ENCODE measurements at regions not wholly inside any gene's neighbourhood (a gene's known extent, or its start where the extent isn't known, plus 50 kb on each side); places are given as distances from the start of the nearest gene placed in this dataset.

GRCh38 chr7:128174386-128174785, 66.7 kb upstream of the LEP start (continued):
- no peak for TF ChIP-seq HNF4G (IDR thresholded peaks at IDR 0.05; ENCODE audit: borderline replicate concordance, low read depth, low read length)
- TF ChIP-seq HNF4G (CRISPR knock-in tag; IDR thresholded peaks at IDR 0.05; ENCODE audit: borderline replicate concordance, low read depth) = no peak
- no peak for TF ChIP-seq ZFP82 (CRISPR knock-in tag; IDR thresholded peaks at IDR 0.05; ENCODE audit: borderline replicate concordance)
- no peak for TF ChIP-seq ZBTB39 (CRISPR knock-in tag; IDR thresholded peaks at IDR 0.05)
- TF ChIP-seq ZNF354B (CRISPR knock-in tag; IDR thresholded peaks at IDR 0.05) = no peak
- no peak for TF ChIP-seq ISL2 (CRISPR knock-in tag; IDR thresholded peaks at IDR 0.05)

- 33% methylated on average over 7 of the region's 7 CpGs for WGBS (ENCODE audit: low lambda C conversion rate)
- BruUV-seq (replicated peaks) = no TSS peak
- POLR2A ChIA-PET = no interaction called here
- FAIRE-seq (no peak), DNase-seq (ENCODE audit: low spot score) (no peak), ATAC-seq (no peak)
- Histone ChIP-seq H2AFZ (ENCODE audit: low read length) (no peak overlapping the region), H3K4me1 (ENCODE audit: insufficient read depth, low read length) (no peaks in the 10 kb centered on the region), H3K79me2 (ENCODE audit: insufficient read depth, low read length) (no peaks in the 10 kb centered on the region), H3K27ac (ENCODE audit: extremely low read length, insufficient read depth, low read length) (no peak overlapping the region), H3K27me3 (ENCODE audit: control insufficient read depth in 1 of 2, insufficient read depth in 2 of 2, low read length in 2 of 2) (peaks cover 1 to 55% of the 10 kb centered on the region in 2 experiments; a peak in 3 of 5 replicates), H3K9ac (ENCODE audit: insufficient read depth, low read depth, low read length) (no peak overlapping the region), H3K4me3 (replicated peaks in 1 of 3; ENCODE audit: insufficient read depth in 1 of 3, low read depth in 2 of 3, low read length in 3 of 3) (no peak overlapping the region), H3K36me3 (replicated peaks in 1 of 2; ENCODE audit: control insufficient read depth in 1 of 2, insufficient read depth in 2 of 2, low read length in 2 of 2) (no peaks in the 10 kb centered on the region), H3K4me2 (ENCODE audit: low read depth, low read length) (no peak overlapping the region), H3K9me3 (ENCODE audit: low read length) (no peaks in the 10 kb centered on the region), H4K20me1 (ENCODE audit: insufficient read depth, low read length) (no peaks in the 10 kb centered on the region)
- intact Hi-C loops (cut with micrococcal nuclease; ENCODE audit: unreplicated experiment) (no loop called here), in situ Hi-C loops (cut with HindIII; ENCODE audit: extremely low pct_ligation_motif_present, low pct_unique_long_range_greater_than_20kb) (no loop called here)
- CTCF ChIA-PET (ENCODE audit: low intra/inter-chr PET ratio, low total read pairs) = no interaction called here
- TF ChIP-seq MTF2 (CRISPR knock-in tag; IDR thresholded peaks at IDR 0.05; ENCODE audit: borderline replicate concordance) (no peak), SALL1 (CRISPR knock-in tag; IDR thresholded peaks at IDR 0.05) (no peak), ZBED4 (CRISPR knock-in tag; IDR thresholded peaks at IDR 0.05; ENCODE audit: borderline replicate concordance) (no peak), PBX3 (CRISPR knock-in tag; IDR thresholded peaks at IDR 0.05; ENCODE audit: borderline replicate concordance) (no peak), HES4 (CRISPR knock-in tag; IDR thresholded peaks at IDR 0.05; ENCODE audit: borderline replicate concordance) (no peak), ZSCAN21 (CRISPR knock-in tag; IDR thresholded peaks at IDR 0.05; ENCODE audit: borderline replicate concordance) (no peak)
- TF ChIP-seq, protein P1, sequence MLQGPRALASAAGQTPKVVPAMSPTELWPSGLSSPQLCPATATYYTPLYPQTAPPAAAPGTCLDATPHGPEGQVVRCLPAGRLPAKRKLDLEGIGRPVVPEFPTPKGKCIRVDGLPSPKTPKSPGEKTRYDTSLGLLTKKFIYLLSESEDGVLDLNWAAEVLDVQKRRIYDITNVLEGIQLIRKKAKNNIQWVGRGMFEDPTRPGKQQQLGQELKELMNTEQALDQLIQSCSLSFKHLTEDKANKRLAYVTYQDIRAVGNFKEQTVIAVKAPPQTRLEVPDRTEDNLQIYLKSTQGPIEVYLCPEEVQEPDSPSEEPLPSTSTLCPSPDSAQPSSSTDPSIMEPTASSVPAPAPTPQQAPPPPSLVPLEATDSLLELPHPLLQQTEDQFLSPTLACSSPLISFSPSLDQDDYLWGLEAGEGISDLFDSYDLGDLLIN (CRISPR knock-in tag; IDR thresholded peaks at IDR 0.05; ENCODE audit: borderline replicate concordance) = no peak
- TF ChIP-seq, protein P2, sequence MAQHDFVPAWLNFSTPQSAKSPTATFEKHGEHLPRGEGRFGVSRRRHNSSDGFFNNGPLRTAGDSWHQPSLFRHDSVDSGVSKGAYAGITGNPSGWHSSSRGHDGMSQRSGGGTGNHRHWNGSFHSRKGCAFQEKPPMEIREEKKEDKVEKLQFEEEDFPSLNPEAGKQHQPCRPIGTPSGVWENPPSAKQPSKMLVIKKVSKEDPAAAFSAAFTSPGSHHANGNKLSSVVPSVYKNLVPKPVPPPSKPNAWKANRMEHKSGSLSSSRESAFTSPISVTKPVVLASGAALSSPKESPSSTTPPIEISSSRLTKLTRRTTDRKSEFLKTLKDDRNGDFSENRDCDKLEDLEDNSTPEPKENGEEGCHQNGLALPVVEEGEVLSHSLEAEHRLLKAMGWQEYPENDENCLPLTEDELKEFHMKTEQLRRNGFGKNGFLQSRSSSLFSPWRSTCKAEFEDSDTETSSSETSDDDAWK (CRISPR knock-in tag; IDR thresholded peaks at IDR 0.05) = no peak
Measured at GRCh38 chr7:128176696-128177095, 64.4 kb upstream of the LEP start.
